Muscle of leg (tissue), 3 donors: ENCODE measurements at regions not wholly inside any gene's neighbourhood (a gene's known extent, or its start where the extent isn't known, plus 50 kb on each side); places are given as distances from the start of the nearest gene placed in this dataset.
"Not testable (repeated sequence)": the region's sequence is repeated elsewhere in the genome, so short reads cannot be mapped to it uniquely, and the experiment has no call there.

Experiments used
- DNase-seq: peaks from one replicate; pipeline ENCODE4 v3.0.0; 2013
- H3K27ac ChIP-seq: one replicate; pipeline ENCODE4 v1.5.1; 2013; ENCODE audit warnings: mild to moderate bottlenecking, low read length, control low read depth
- H3K27me3 ChIP-seq: one replicate; pipeline ENCODE4 v1.6.1; 2013; ENCODE audit warnings: low read length; ENCODE audit not compliant: control insufficient read depth, insufficient read depth
- H3K36me3 ChIP-seq: one replicate; pipeline ENCODE4 v1.6.1; 2013; ENCODE audit warnings: low read length; ENCODE audit not compliant: control insufficient read depth, insufficient read depth
- H3K4me1 ChIP-seq: one replicate; pipeline ENCODE4 v1.6.1; 2013; ENCODE audit warnings: low read length; ENCODE audit not compliant: control insufficient read depth, insufficient read depth
- H3K4me3 ChIP-seq: one replicate; pipeline ENCODE4 v1.5.1; 2013; ENCODE audit warnings: low read length, control low read depth
- H3K9me3 ChIP-seq: replicated peaks from 2 replicates; pipeline ENCODE4 v1.6.1; 2013; ENCODE audit warnings: low read depth, low read length; ENCODE audit not compliant: control insufficient read depth
- WGBS: methylation state at CpG from one replicate; pipeline ENCODE4 v1.1.5; 2013; ENCODE audit warnings: missing lambda C conversion rate; ENCODE audit not compliant: insufficient coverage; 5-methylcytosine and 5-hydroxymethylcytosine counted together

DNA sequence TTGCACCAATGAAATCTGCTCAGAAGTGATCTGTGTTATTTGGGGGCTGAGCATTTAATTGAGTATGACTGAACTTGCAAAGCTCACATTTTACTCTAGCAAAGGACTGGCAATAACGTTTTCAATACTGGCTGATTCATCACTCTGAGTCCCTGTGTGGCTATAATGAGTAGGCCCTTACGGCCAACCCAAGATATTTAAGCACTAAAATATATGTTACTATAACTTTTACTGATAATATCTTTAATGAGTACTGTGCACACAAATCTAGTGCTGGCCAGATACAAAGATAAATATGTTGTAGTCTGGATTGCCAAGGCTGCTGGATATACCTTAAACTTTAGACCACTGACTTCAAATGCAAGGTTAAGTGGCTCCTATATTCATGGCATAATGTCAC, 436.4 kb upstream of the KCNMB2 start:
- DNase-seq, result no peak
- no peaks in the 10 kb centered on the region for H3K4me1 ChIP-seq
- WGBS, result no CpG with 5 or more reads among the region's 2 CpGs
- no peak overlapping the region for H3K4me3 ChIP-seq
- H3K27me3 ChIP-seq, result no peaks in the 10 kb centered on the region
- no peaks in the 10 kb centered on the region for H3K36me3 ChIP-seq
- no peaks in the 10 kb centered on the region for H3K9me3 ChIP-seq
- H3K27ac ChIP-seq, result no peak overlapping the region

DNA sequence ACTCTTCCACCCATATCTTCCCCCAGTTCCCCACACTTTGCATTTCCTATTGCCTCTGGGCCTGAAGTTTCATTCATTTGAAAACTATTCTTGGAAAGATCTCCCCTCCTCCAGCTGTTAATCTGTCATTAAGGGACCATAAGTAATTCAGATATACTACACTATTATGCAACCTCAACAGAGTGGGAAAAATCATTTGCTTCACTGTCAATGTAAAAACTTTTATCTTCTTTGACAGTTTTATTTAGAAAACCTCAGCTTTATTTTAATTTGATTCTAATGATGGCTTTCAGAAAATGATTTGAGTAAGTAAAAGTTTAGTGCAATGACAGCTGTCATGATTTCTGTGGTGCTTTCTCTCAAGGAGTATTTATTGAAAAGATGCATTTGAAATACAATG, 435.3 kb upstream of the KCNMB2 start:
- no peaks in the 10 kb centered on the region for H3K4me1 ChIP-seq
- H3K36me3 ChIP-seq, result no peaks in the 10 kb centered on the region
- H3K27ac ChIP-seq, result no peak overlapping the region
- no peak overlapping the region for H3K4me3 ChIP-seq
- no peaks in the 10 kb centered on the region for H3K27me3 ChIP-seq
- H3K9me3 ChIP-seq, result no peaks in the 10 kb centered on the region
- peak; percentile 46 for DNase-seq

DNA sequence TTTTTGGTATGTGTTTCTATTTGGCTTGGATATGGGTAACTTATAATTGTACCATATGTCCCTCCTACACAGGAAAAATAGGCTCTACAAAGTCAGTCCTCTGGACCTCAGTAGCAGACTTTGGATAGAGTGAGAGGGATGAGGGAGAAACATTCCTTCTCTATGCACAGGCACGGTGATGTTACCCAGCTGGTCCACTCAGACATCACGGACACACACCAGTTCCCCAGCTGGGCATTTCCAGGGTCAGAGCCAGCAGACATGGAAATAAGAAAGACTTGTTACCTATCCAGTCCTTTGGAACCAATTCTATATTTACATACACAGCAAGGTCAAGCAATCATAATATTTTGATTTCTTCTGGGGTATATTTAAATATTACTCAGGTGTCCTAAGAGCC, 433.1 kb upstream of the KCNMB2 start:
- no peaks in the 10 kb centered on the region for H3K27me3 ChIP-seq
- no peak overlapping the region for H3K27ac ChIP-seq
- no peak for DNase-seq
- no peaks in the 10 kb centered on the region for H3K36me3 ChIP-seq
- no peaks in the 10 kb centered on the region for H3K9me3 ChIP-seq
- no CpG with 5 or more reads among the region's 2 CpGs for WGBS
- H3K4me1 ChIP-seq, result no peaks in the 10 kb centered on the region
- no peak overlapping the region for H3K4me3 ChIP-seq

DNA sequence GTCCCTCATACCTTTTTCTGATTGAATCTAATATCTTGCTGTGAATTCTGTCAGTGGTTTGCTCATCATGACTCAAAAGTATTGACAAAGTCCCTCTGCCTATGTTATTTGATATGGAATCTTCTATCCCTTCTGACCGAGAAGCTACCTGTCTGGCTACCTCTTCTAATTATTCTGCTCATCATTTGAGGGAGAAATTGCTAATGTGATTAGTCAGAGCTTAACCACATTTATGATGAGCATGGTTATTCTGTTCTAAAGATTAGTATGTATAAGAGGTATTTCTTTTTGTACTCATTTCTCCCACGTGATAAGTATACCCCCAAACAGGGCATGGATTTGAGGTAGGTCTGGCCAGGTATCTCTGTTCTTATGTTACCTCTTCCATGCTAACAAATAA, 428.4 kb upstream of the KCNMB2 start:
- WGBS, result no CpG with 5 or more reads among the region's 2 CpGs
- Histone ChIP-seq H3K4me1 (no peaks in the 10 kb centered on the region), H3K36me3 (no peaks in the 10 kb centered on the region), H3K27me3 (no peaks in the 10 kb centered on the region), H3K27ac (no peak overlapping the region), H3K4me3 (no peak overlapping the region), H3K9me3 (no peaks in the 10 kb centered on the region)
- no peak for DNase-seq

DNA sequence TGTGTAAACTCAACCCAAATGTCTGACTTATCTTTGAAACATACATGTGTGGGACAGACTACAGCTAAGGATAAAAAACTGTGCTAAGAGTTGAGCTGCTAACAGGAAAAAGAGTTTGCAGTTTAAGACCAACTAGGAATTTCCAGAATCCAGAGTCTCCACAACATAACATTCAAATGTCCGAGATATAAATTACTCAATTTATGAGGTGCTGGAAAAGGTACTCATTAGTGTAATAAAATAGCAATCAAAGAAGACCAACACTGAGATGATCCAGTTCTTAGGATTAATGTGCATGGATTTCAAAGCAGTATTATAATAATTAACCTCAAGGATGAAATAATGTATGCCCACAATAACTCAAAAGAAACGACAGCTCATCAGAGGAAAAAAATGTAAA, 426.5 kb upstream of the KCNMB2 start:
- no peaks in the 10 kb centered on the region for H3K36me3 ChIP-seq
- no CpG with 5 or more reads among the region's 2 CpGs for WGBS
- no peak overlapping the region for H3K4me3 ChIP-seq
- H3K4me1 ChIP-seq, result no peaks in the 10 kb centered on the region
- H3K27ac ChIP-seq, result no peak overlapping the region
- H3K27me3 ChIP-seq, result no peaks in the 10 kb centered on the region
- H3K9me3 ChIP-seq, result no peaks in the 10 kb centered on the region
- DNase-seq, result no peak

DNA sequence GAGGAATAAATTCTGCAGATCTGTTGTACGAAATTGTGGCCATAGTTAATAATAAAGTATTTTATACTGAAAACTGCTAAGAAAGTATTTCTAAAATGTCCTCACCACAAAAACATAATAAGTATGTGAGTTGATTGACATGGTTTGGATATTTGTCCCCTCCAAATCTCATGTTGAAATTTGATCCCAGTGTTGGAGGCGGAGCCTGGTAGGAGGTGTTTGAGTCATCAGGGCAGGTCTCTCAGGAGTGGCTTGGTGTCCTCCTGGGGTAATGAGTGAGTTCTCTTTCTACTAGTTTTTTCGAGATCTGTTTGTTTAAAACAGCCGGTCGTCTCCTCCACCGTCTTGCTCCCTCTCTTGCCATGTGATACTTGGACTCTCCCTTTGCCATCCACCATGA, 424.1 kb upstream of the KCNMB2 start:
- H3K36me3 ChIP-seq, result no peaks in the 10 kb centered on the region
- no peak for DNase-seq
- H3K27ac ChIP-seq, result no peak overlapping the region
- H3K4me3 ChIP-seq, result no peak overlapping the region
- no peaks in the 10 kb centered on the region for H3K9me3 ChIP-seq
- no peaks in the 10 kb centered on the region for H3K4me1 ChIP-seq
- 90% methylated on average over 3 of the region's 6 CpGs for WGBS
- no peaks in the 10 kb centered on the region for H3K27me3 ChIP-seq

DNA sequence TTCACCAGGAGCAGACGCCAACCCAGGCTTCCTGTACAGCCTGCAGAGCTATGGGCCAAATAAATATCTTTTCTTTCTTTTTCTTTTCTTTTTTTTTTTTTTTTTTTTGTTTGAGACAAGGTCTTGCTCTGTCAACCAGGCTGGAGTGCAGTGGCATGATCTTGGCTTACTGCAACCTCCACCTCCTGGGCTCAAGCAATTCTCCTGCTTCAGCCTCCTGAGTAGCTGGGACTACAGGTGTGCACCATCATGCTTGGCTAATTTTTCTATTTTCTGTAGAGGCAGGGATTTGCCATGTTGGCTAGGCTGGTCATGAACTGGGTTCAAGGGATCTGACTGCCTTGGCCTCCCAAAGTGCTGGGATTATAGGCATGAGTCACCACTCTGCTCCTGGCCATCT, 423.7 kb upstream of the KCNMB2 start:
- not testable (repeated sequence) for H3K9me3 ChIP-seq, H3K27ac ChIP-seq, H3K4me3 ChIP-seq, H3K36me3 ChIP-seq, DNase-seq, H3K4me1 ChIP-seq, H3K27me3 ChIP-seq
- WGBS, result no CpG with 5 or more reads among the region's 1 CpG

DNA sequence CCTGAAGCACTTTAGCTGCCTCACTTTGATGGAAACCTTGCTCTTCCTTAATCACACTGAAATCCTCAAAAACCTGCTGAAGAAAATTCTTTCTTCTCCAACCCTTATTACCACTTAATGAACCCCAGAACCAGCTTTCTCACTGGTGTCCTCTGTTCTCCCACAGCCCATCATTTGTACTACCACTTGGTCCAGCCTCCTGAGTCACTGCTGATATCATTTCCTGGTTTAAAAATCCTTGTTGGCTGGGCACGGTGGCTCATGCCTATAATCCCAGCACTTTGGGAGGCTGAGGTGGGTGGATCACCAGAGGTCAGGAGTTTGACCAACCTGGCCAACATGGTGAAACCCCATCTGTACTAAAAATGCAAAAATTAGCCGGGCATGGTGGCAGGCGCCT, 418.6 kb upstream of the KCNMB2 start:
- 80% methylated on average over 1 of the region's 3 CpGs for WGBS
- peaks cover 7% of the 10 kb centered on the region for H3K9me3 ChIP-seq
- H3K4me3 ChIP-seq, result no peak overlapping the region
- DNase-seq, result no peak
- H3K27ac ChIP-seq, result no peak overlapping the region
- no peaks in the 10 kb centered on the region for H3K36me3 ChIP-seq
- no peaks in the 10 kb centered on the region for H3K27me3 ChIP-seq
- no peaks in the 10 kb centered on the region for H3K4me1 ChIP-seq

DNA sequence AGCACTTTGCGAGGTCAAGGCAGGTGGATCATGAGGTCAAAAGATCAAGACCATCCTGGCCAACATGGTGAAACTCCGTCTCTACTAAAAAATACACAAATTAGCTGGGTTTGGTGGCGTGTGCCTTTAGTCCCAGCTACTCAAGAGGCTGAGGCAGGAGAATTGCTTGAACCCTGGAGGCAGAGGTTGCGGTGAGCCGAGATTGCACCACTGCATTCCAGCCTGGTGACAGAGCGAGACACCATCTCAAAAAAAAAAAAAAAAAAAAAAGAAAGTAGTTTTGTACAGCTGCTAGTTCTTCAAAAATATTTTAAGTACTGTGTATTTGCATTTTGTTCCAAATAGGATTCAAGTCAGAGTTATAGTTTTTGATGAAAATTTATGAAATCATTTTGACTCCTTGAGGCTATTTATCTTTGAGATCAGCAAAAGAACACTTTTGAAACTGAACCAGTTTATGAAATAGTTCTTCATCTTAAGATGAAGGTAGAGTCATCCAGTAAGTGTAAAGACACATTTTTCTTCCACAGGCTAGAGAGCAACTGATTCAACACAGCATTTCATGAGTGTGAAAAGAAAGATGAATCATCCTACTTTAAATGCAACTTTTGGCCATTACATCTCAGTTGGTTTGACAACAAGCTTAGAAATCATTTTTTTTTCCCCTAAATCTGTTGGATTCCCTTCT, 416.5 kb upstream of the KCNMB2 start:
- H3K4me1 ChIP-seq, H3K27me3 ChIP-seq, H3K27ac ChIP-seq, H3K9me3 ChIP-seq, H3K36me3 ChIP-seq, H3K4me3 ChIP-seq: not testable (repeated sequence)
- no CpG with 5 or more reads among the region's 6 CpGs for WGBS
- DNase-seq, result peak; percentile 13

DNA sequence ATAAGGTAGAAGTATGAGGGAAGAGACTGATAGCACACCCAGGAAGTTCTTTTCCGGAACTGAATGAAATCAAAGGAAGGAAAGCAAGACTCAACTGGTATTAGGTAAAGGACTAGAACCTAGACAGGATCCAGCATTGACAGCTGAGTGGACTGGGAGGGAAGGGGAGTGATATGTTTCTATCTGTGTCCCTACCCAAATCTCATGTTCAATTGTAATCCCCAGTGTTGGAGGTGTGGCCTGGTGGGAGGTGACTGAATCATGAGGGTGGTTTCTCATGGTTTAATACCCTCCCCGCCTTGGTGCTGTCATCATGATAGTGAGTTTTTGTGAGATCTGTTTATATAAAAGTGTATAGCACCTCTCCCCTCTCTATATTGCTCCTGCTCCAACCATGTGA, 415.9 kb upstream of the KCNMB2 start:
- Histone ChIP-seq H3K27ac (no peak overlapping the region), H3K4me3 (no peak overlapping the region), H3K9me3 (peaks cover 7% of the 10 kb centered on the region), H3K27me3 (no peaks in the 10 kb centered on the region), H3K36me3 (no peaks in the 10 kb centered on the region), H3K4me1 (no peaks in the 10 kb centered on the region)
- no peak for DNase-seq
- 100% methylated on average over 1 of the region's 2 CpGs for WGBS

DNA sequence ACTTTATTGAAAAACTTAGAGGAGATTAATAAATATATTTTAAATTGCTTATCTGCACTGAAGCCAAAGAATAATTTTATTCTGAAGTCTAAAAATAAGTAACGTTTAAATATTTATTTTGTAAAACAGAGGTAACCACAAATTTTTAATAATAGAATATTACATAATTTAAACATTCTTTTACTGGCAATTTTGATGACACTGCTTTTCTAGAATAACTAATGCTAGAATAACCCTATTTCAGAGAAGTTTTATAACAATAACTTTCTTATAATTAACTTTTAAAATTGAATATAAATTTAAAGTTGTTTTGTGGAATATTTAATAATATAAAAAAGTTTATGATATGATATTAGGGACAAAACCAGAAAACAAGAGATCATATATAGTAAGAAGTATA, 409.6 kb upstream of the KCNMB2 start:
- Histone ChIP-seq H3K36me3 (no peaks in the 10 kb centered on the region), H3K4me3 (no peak overlapping the region), H3K27ac (no peak overlapping the region), H3K4me1 (no peaks in the 10 kb centered on the region), H3K27me3 (no peaks in the 10 kb centered on the region), H3K9me3 (peaks cover 5% of the 10 kb centered on the region)
- no peak for DNase-seq
- WGBS, result no CpG with 5 or more reads among the region's 1 CpG
